Muscle layer of colon (tissue), 2 donors: ENCODE measurements at regions not wholly inside any gene's neighbourhood (a gene's known extent, or its start where the extent isn't known, plus 50 kb on each side); places are given as distances from the start of the nearest gene placed in this dataset.

ENCODE experiments used
- H3K27ac ChIP-seq: one replicate; pipeline ENCODE4 v1.7.0; 2013; ENCODE audit warnings: low read depth, mild to moderate bottlenecking, low read length, moderate library complexity
- H3K27me3 ChIP-seq, 2 donors: one replicate each; pipeline ENCODE4 v1.7.0; 2013; ENCODE audit warnings: low read length in 2 of 2, mild to moderate bottlenecking in 2 of 2; ENCODE audit not compliant: insufficient read depth in 2 of 2, control insufficient read depth in 1 of 2
- H3K36me3 ChIP-seq: one replicate; pipeline ENCODE4 v1.7.0; 2013; ENCODE audit warnings: mild to moderate bottlenecking, low read length; ENCODE audit not compliant: insufficient read depth
- H3K4me1 ChIP-seq: one replicate; pipeline ENCODE4 v1.7.0; 2013; ENCODE audit warnings: mild to moderate bottlenecking, low read length; ENCODE audit not compliant: insufficient read depth
- H3K4me3 ChIP-seq, 2 donors: one replicate each; pipeline ENCODE4 v1.7.0; 2013; ENCODE audit warnings: low read length in 2 of 2, low read depth in 1 of 2, mild to moderate bottlenecking in 1 of 2, moderate library complexity in 1 of 2
- H3K9ac ChIP-seq: one replicate; pipeline ENCODE4 v1.7.0; 2013; ENCODE audit warnings: low read length
- H3K9me3 ChIP-seq: one replicate; pipeline ENCODE4 v1.7.0; 2013; ENCODE audit warnings: mild to moderate bottlenecking, low read length
- donor health status: abdominal sarcoma.
- donor health status: Adenocarcinoma of cecum.

GRCh38 chr3:43882976-43883680 is 192.4 kb downstream of the ABHD5 start:
- no peak overlapping the region for H3K27ac ChIP-seq
- H3K36me3 ChIP-seq: no peaks in the 10 kb centered on the region
- H3K4me1 ChIP-seq: no peaks in the 10 kb centered on the region
- no peaks in the 10 kb centered on the region for H3K27me3 ChIP-seq
- no peak overlapping the region for H3K4me3 ChIP-seq
- H3K9me3 ChIP-seq: no peaks in the 10 kb centered on the region
- no peak overlapping the region for H3K9ac ChIP-seq

GRCh38 chr3:43883729-43884396 is 193.1 kb downstream of the ABHD5 start:
- Histone ChIP-seq H3K9ac (no peak overlapping the region), H3K4me3 (no peak overlapping the region), H3K27me3 (no peaks in the 10 kb centered on the region), H3K9me3 (no peaks in the 10 kb centered on the region), H3K4me1 (no peaks in the 10 kb centered on the region), H3K36me3 (no peaks in the 10 kb centered on the region), H3K27ac (no peak overlapping the region)

- H3K9me3 ChIP-seq: no peaks in the 10 kb centered on the region
- H3K27me3 ChIP-seq: no peaks in the 10 kb centered on the region
- H3K9ac ChIP-seq: no peak overlapping the region
- H3K4me1 ChIP-seq: no peaks in the 10 kb centered on the region
- no peak overlapping the region for H3K4me3 ChIP-seq
- no peaks in the 10 kb centered on the region for H3K36me3 ChIP-seq
- no peak overlapping the region for H3K27ac ChIP-seq
Measured at GRCh38 chr3:43884581-43884980, 193.8 kb downstream of the ABHD5 start.

GRCh38 chr3:43885908-43886618 is 195.3 kb downstream of the ABHD5 start:
- H3K27me3 ChIP-seq: no peaks in the 10 kb centered on the region
- no peak overlapping the region for H3K4me3 ChIP-seq
- no peaks in the 10 kb centered on the region for H3K4me1 ChIP-seq
- H3K27ac ChIP-seq: no peak overlapping the region
- no peak overlapping the region for H3K9ac ChIP-seq
- H3K36me3 ChIP-seq: no peaks in the 10 kb centered on the region
- no peaks in the 10 kb centered on the region for H3K9me3 ChIP-seq

- Histone ChIP-seq H3K9ac (no peak overlapping the region), H3K9me3 (no peaks in the 10 kb centered on the region), H3K27me3 (peaks cover 6 to 18% of the 10 kb centered on the region in 2 donors)
Measured at GRCh38 chr3:43892061-43892460, 201.3 kb downstream of the ABHD5 start.

GRCh38 chr3:43892526-43892925 is 201.8 kb downstream of the ABHD5 start:
- Histone ChIP-seq H3K27ac (no peak overlapping the region), H3K27me3 (peaks cover 6 to 18% of the 10 kb centered on the region in 2 donors), H3K4me1 (no peaks in the 10 kb centered on the region)

More at GRCh38 chr3:43892061-43892460, 201.3 kb downstream of the ABHD5 start:
- Histone ChIP-seq H3K36me3 (no peaks in the 10 kb centered on the region), H3K27ac (no peak overlapping the region), H3K4me1 (no peaks in the 10 kb centered on the region), H3K4me3 (no peak overlapping the region)

GRCh38 chr3:43893727-43894126 is 203.0 kb downstream of the ABHD5 start:
- no peak overlapping the region for H3K27ac ChIP-seq
- H3K27me3 ChIP-seq: peaks cover 6 to 18% of the 10 kb centered on the region in 2 donors
- H3K9me3 ChIP-seq: no peaks in the 10 kb centered on the region

More at GRCh38 chr3:43892526-43892925, 201.8 kb downstream of the ABHD5 start:
- Histone ChIP-seq H3K4me3 (no peak overlapping the region), H3K9me3 (no peaks in the 10 kb centered on the region), H3K9ac (no peak overlapping the region), H3K36me3 (no peaks in the 10 kb centered on the region)

GRCh38 chr3:43894176-43895049 is 203.7 kb downstream of the ABHD5 start:
- Histone ChIP-seq H3K4me3 (peak overlapping the region; percentile 6 to 33), H3K4me1 (no peaks in the 10 kb centered on the region), H3K27me3 (peaks cover 6 to 18% of the 10 kb centered on the region in 2 donors), H3K9me3 (no peaks in the 10 kb centered on the region), H3K9ac (no peak overlapping the region), H3K36me3 (no peaks in the 10 kb centered on the region), H3K27ac (no peak overlapping the region)

More at GRCh38 chr3:43893727-43894126, 203.0 kb downstream of the ABHD5 start:
- Histone ChIP-seq H3K4me3 (peak overlapping the region in 1 of 2 donors; percentile 33), H3K4me1 (no peaks in the 10 kb centered on the region), H3K9ac (no peak overlapping the region), H3K36me3 (no peaks in the 10 kb centered on the region)

- Histone ChIP-seq H3K36me3 (no peaks in the 10 kb centered on the region), H3K9ac (no peak overlapping the region), H3K9me3 (no peaks in the 10 kb centered on the region), H3K27me3 (peaks cover 6 to 18% of the 10 kb centered on the region in 2 donors), H3K27ac (no peak overlapping the region), H3K4me1 (no peaks in the 10 kb centered on the region), H3K4me3 (no peak overlapping the region)
Measured at GRCh38 chr3:43895573-43895972, 204.8 kb downstream of the ABHD5 start.

GRCh38 chr3:43902415-43902814 is 211.7 kb downstream of the ABHD5 start:
- Histone ChIP-seq H3K4me1 (no peaks in the 10 kb centered on the region), H3K36me3 (no peaks in the 10 kb centered on the region), H3K4me3 (no peak overlapping the region), H3K27ac (no peak overlapping the region), H3K27me3 (no peaks in the 10 kb centered on the region), H3K9ac (no peak overlapping the region), H3K9me3 (no peaks in the 10 kb centered on the region)

GRCh38 chr3:43905157-43905556 is 214.4 kb downstream of the ABHD5 start:
- Histone ChIP-seq H3K27me3 (no peaks in the 10 kb centered on the region), H3K9ac (no peak overlapping the region), H3K9me3 (no peaks in the 10 kb centered on the region), H3K4me3 (no peak overlapping the region), H3K27ac (no peak overlapping the region), H3K4me1 (no peaks in the 10 kb centered on the region), H3K36me3 (no peaks in the 10 kb centered on the region)
